ENCODE measurements at regions not wholly inside any gene's neighbourhood (a gene's known extent, or its start where the extent isn't known, plus 50 kb on each side); places are given as distances from the start of the nearest gene placed in this dataset.

- no peak overlapping the region for H3K4me3 Mint-ChIP-seq
- no peak for DNase-seq
- no peaks in the 10 kb centered on the region for H3K9me3 Mint-ChIP-seq
- H3K4me1 Mint-ChIP-seq = peaks cover 11% of the 10 kb centered on the region
- no peak for TF ChIP-seq CTCF (IDR thresholded peaks at IDR 0.05)
- ATAC-seq (ENCODE audit: low read depth) = no peak
- ChIA-PET POLR2A (no interaction called here), CTCF (no interaction called here)
- no peaks in the 10 kb centered on the region for H3K27me3 Mint-ChIP-seq
- H3K27ac Mint-ChIP-seq = no peak overlapping the region
- H3K36me3 Mint-ChIP-seq (ENCODE audit: low read depth) = no peaks in the 10 kb centered on the region
- intact Hi-C loops (cut with micrococcal nuclease) = no loop called here
Measured at GRCh38 chr9:99471033-99471432, 249.0 kb downstream of the SEC61B start.

GRCh38 chr9:99472240-99472915 lies 250.3 kb downstream of the SEC61B start:
- ChIA-PET CTCF (no interaction called here), POLR2A (no interaction called here)
- no peak overlapping the region for H3K4me3 Mint-ChIP-seq
- no peak for TF ChIP-seq CTCF (IDR thresholded peaks at IDR 0.05)
- intact Hi-C loops (cut with micrococcal nuclease) = no loop called here
- H3K4me1 Mint-ChIP-seq = peaks cover 11% of the 10 kb centered on the region
- ATAC-seq (ENCODE audit: low read depth) (no peak), DNase-seq (no peak)
- H3K36me3 Mint-ChIP-seq (ENCODE audit: low read depth) = no peaks in the 10 kb centered on the region
- H3K27me3 Mint-ChIP-seq = no peaks in the 10 kb centered on the region
- H3K9me3 Mint-ChIP-seq = no peaks in the 10 kb centered on the region
- peak overlapping the region; percentile 22 for H3K27ac Mint-ChIP-seq

DNA sequence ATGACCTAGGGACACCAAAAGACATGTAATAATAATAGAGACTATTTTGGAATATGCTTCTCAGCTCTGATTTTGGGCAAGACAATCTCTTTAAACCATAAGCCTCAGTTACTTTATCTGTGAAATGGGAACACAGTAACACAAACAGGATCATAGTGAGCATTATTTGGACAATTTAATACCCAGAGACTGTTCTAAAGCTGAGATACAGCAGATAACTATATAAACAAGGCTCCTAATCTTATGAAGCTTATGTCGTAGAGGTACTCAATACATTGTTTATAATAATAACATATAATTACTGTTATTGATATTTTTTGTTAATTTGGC lies 250.8 kb downstream of the SEC61B start:
- intact Hi-C loops (cut with micrococcal nuclease) = no loop called here
- H3K27me3 Mint-ChIP-seq = no peaks in the 10 kb centered on the region
- peaks cover 11% of the 10 kb centered on the region for H3K4me1 Mint-ChIP-seq
- no peak overlapping the region for H3K27ac Mint-ChIP-seq
- H3K4me3 Mint-ChIP-seq = no peak overlapping the region
- ATAC-seq (ENCODE audit: low read depth) (no peak), DNase-seq (no peak)
- no peaks in the 10 kb centered on the region for H3K9me3 Mint-ChIP-seq
- CTCF ChIA-PET = no interaction called here
- no peaks in the 10 kb centered on the region for H3K36me3 Mint-ChIP-seq (ENCODE audit: low read depth)
- no peak for TF ChIP-seq CTCF (IDR thresholded peaks at IDR 0.05)
- POLR2A ChIA-PET = no interaction called here

GRCh38 chr9:99474186-99474585 lies 252.1 kb downstream of the SEC61B start:
- H3K27ac Mint-ChIP-seq = no peak overlapping the region
- no peaks in the 10 kb centered on the region for H3K27me3 Mint-ChIP-seq
- POLR2A ChIA-PET = interaction anchor here (0.5 to 0.7 kb wide), 2 partner anchors 39 to 126 kb away, joined by 3 to 5 read pairs; no protein-coding TSS in a partner anchor
- H3K9me3 Mint-ChIP-seq = no peaks in the 10 kb centered on the region
- H3K4me1 Mint-ChIP-seq = peaks cover 11% of the 10 kb centered on the region
- ATAC-seq (ENCODE audit: low read depth) (no peak), DNase-seq (no peak)
- H3K4me3 Mint-ChIP-seq = no peak overlapping the region
- CTCF ChIA-PET = no interaction called here
- H3K36me3 Mint-ChIP-seq (ENCODE audit: low read depth) = no peaks in the 10 kb centered on the region
- intact Hi-C loops (cut with micrococcal nuclease) = no loop called here
- no peak for TF ChIP-seq CTCF (IDR thresholded peaks at IDR 0.05)

GRCh38 chr9:99475401-99476065 lies 253.5 kb downstream of the SEC61B start:
- intact Hi-C loops (cut with micrococcal nuclease) = no loop called here
- CTCF ChIA-PET = no interaction called here
- no peak for TF ChIP-seq CTCF (IDR thresholded peaks at IDR 0.05)
- H3K9me3 Mint-ChIP-seq = no peaks in the 10 kb centered on the region
- DNase-seq (no peak), ATAC-seq (ENCODE audit: low read depth) (no peak)
- H3K27ac Mint-ChIP-seq = no peak overlapping the region
- no peaks in the 10 kb centered on the region for H3K36me3 Mint-ChIP-seq (ENCODE audit: low read depth)
- no peak overlapping the region for H3K4me3 Mint-ChIP-seq
- no peaks in the 10 kb centered on the region for H3K27me3 Mint-ChIP-seq
- H3K4me1 Mint-ChIP-seq = peaks cover 11% of the 10 kb centered on the region
- POLR2A ChIA-PET = no interaction called here

All from activated B cell treated with CpG ODN at 0.5 μM for 24 hours (primary cell).